Activated T-helper 9 cell treated with anti-CD3 and anti-CD28 coated beads, Interleukin-2, amount 50 U/mL, for 16 hours (primary cell): ENCODE measurements at regions not wholly inside any gene's neighbourhood (a gene's known extent, or its start where the extent isn't known, plus 50 kb on each side); places are given as distances from the start of the nearest gene placed in this dataset.

Experiments
- DNase-seq: peaks from one replicate; pipeline ENCODE4 v3.0.0-alpha.2; 2020; ENCODE audit warnings: low read depth

DNA sequence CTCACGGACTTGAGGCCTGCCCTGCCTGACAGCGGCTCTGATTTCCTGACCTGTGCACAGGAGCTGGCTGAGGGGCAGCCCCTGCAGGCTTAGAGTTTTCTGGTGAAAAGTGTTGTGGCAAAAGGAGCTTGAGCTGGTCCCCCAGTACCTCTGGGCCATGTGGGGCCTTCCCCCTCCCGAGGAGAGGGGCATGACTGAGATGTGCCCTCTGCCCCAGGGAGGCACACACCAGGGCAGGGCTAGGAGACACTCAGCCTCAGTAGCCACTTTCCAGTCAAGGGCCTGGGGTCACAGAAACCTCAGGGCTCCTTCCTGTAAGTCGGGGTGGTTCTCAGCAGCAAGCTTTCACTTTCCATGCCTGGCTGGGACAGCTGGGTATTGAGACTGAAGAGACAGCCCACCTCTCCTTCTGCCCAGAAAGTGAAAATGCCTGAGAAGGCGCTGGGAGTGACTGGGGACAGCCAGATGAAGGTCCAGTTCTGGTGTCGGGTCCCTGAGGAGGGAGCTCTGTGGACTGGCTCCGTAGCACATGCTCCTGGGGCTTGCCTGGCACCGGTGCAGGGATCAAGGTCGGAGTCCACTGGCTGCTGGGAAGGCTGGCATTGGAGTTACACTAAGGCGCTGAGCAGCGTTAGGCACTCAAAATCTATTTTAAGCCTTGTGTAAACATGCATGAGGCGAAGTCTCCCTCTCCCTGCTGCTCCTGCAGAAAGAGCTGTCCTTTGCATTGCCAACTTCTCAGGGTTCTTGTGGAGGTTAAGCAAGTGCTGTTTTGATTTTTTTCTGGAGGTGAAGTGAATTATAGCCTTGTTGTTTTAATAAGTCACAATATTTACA is 394.9 kb downstream of the GADD45G start:
- DNase-seq, result peak; percentile 28

DNA sequence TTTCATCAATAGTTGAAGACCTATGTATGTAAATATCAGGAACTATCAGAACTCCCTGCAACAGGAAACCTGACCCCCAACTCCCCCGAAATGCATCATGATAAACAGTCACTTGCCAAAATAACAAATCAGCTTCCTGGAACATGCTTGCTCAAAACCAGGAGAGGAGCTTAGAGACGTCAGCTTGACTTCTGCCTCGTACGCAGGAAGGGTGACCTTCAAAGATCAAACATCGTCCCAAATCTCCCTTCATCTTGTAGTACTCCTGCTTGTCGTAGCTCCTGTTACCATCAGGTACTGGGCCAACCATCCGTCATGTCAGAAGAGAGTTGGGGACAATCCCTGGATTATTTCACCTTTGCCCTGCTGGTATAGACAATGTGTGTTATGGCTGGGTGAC is 396.1 kb downstream of the GADD45G start:
- DNase-seq, result no peak

DNA sequence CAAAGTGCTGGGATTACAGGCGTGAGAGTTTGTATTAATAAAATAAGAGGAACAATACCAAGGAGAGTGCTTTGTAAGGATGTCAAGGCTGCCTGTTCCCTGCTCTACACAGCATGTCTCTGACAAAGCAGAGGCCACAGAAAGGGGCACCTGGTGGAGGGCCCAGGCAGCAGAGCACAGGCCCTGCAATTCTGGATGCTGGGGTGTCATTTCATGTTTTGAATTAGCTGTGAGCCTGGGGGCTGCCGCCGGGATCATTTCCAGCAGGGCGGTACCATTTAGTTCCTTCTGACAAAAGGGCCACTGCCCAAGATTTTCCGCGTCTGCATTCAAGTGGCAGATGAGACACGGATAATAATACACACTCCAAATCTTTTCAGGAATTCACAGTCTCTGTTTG is 396.9 kb downstream of the GADD45G start:
- DNase-seq, result no peak

DNA sequence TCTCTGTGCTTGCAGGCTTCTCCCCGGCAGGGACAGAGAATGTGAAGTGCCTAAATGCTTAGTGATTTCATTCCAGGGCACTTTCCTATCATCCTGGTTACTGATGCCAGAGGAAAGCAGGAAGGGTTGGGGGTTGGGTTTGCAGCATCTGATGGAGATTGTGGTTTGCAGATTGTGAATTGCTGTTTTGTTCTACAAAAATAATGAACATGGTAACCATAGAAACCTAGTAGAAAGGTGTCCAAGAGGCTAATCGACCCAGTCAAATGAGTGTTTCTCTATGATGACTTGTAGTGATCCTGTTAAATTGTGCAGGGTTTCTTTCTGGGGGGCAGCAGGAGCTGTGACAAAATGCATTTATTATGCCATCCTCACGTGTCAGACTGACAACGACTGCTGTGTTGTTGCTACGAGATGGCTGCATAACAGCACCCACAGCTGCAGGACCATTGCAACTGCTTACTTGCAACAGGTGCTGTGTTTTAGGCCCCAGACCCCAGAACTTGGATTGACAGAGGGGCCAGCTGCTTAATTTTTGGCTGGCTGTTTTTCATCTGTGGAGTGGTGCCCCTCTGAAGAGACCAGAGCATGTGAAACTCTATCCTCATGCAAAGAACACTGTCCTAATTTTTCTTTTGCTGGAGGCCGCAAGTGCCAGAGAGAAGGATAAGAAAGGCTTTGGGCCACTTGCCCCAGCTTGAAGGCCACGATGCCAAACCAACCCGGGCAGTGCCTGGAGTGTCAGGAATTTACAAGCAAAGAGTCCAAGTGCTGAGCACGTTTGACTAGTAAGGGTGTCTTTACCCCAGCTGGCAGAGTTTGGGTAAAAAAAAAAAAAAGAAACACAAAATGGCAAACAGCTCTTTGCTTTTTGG is 397.8 kb downstream of the GADD45G start:
- no peak for DNase-seq

DNA sequence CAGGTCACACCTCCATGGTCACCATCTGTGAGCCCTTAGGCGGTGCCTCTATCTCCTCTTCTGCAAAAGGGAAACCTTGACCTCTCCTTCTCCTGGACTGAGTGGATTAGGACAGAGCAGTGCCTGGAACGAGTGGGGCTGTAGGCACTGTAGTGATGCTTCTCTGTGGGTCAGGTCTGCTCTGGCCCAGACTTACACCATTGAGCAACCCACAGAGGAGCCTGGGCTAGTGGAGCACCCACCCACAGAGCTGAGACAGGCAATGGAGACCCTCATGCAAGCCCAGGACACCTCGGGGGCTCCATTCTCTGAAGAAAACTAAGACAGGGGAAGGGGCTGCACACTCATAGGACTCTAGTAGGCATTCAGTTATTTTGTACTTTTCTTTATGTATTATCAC is 400.6 kb downstream of the GADD45G start:
- DNase-seq, result no peak

DNA sequence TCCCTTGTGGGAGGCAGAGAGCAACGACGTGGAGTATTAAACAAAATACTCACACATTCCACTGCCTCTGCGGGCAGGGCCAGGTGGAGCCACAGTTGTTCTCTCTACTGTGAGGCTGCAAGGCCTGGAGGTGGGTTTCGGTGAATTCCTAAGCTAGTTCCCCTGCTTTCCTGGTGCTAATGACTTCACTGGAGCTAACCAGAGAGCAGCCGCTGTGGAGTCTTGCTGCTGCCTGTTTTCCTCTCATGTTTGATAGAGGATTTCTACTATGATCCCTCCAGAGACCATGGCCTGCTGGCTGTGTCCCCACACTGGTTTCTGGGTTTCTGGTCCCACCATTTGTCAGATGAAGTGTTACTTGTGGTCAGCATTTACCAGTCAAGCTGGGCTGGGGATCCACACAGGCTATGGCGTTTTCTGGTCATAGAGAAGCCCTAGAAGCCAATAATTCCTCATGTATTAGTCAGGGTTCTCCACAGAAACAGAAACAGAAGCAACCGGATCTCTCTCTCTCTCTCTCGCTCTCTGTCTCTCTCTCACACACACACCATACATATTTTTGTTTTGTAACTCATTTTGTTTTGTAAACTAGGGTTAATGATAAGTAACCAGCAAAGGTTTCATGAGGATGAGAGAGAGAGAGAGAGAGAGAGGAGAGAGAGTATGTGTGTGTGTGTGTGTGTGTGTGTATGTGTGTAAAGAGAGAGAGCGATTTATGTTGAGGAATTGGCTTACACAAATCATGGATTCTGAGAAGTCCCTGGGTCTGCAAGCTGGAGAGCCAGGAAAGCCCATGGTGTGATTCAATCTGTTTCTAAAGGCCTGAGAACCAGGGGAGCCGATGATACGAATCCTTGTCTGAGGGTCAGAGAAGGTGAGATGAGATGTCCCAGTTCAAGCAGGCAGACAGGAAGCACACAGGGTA is 403.0 kb downstream of the GADD45G start:
- no peak for DNase-seq

DNA sequence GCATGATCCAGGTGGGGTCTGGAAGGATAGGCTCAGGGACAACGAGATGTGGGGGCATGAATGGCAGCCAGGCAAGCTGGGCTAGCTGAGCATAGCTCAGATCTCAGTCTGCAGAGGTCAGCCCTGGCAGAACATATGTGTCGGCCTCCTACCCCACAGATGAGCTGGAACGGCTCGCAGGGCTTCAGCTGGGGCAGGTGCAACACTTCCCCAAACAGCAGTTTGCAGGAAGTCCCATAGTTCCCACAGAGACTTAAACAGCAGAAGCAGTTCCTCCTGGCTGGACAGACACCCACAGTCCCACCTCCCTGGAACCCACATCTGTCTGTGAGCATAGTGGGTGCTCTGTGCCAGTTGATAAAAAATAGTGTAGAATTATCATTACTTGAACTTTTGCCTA is 404.6 kb downstream of the GADD45G start:
- DNase-seq, result no peak

DNA sequence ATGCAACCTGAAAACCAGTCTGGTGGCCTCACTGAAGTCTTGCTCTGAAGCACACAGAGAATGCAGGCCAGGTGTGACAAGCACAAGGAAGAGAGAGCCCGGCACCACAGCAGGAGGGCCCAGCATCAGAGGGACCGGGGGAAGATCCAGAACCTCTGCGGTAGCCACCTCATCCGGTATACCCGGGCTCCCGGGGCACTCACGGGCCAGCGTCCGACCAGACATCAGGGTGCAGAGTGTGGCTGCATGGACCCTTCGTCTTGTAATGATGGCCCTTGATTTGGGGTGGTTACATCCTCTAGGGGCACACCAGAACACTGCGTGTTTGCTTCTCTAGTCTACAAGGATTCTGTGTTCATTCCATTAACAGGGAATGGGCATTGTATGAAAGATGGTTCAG is 406.0 kb downstream of the GADD45G start:
- no peak for DNase-seq

DNA sequence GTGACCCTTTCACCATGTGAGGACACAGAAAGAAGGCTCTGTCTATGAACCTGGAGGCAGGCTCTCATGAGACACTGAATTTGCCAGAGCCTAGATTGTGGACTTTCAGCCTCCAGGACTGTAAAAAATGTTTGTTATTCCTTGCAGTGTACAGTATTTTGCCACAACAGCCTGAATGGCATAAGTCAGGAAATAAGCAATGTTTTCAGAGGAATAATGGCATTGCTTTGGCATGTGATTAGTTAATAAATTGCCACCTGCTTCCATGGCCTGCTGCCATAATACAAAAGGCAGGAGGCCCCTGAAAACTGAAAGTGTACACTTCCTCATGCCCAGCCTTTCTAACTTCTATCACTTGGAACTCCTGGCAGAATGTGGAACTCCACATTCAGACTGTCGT is 408.1 kb downstream of the GADD45G start:
- DNase-seq, result no peak

DNA sequence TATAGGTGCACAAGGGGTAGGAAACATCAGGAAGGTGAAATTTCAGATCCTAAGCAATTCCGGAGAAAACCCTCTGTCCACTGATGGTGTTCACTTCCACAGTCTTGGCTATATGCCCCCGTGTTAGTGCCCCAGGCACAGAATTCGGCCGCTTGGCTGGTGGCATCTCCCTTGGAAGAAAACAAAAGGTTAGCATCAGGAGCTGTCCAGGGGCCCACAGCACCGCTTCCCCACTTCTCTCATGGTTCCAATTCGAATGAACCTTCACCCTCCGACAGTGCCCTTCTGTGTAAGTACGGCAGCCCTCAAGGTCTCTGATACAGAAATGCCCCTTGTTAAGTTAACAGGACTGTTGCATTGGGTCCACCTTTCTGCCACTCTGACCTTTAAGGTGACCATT is 409.0 kb downstream of the GADD45G start:
- no peak for DNase-seq

DNA sequence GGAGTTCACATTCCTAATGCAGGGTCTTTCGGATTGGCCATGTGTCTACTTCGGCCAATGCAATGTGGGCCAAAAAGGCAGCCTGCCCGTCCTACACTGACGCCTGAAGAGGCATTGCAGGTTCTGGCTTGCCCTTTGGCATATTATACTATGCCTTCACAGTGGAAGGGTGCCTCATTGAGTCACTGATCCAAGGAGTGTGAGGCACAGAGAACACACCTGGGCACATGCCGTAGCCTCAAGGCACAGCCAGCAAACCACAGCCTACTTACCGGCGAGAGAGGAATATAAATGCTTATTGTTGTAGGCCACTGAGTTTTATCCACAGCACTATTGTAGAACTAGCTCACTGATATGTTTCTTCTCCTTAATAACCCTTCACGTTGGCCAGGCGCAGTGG is 409.6 kb downstream of the GADD45G start:
- no peak for DNase-seq

DNA sequence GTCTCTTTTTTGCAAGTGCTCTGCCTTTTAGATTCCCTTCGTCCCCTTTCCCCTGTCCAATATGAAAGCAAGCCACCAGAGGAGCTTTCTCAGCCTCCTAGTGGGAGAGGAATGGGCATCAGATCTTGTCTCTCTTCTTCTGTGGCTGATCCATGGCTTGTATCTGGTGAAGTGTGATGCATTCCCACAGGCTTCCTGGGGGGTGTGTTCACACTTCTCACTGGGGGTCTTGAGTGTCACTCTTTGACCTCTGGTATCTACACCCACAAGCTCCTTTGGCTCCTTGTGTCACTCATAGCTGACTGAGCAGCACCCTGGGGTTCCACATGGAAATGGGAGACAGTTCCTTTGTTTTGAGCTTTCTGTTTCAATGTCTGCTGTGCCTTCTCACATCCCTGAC is 411.5 kb downstream of the GADD45G start:
- no peak for DNase-seq

DNA sequence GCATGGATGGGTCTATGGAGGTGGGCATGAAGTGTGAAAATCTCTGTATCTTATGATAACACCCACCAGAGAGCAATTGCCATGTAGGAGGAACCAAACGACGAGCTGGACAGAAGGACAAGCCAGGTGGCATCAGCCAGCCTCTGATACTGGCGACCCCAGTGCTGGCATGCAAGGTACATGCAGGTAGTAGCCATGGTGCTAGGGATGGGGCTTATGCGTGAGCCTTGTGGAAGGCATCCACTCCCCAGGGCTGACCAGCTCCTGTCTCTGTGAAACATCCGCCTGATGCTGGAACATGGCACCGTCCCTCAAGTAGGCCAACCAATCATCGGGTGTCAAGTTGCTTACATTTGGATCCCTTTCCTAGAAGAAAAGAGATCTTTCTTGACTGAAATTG is 412.9 kb downstream of the GADD45G start:
- DNase-seq, result no peak

DNA sequence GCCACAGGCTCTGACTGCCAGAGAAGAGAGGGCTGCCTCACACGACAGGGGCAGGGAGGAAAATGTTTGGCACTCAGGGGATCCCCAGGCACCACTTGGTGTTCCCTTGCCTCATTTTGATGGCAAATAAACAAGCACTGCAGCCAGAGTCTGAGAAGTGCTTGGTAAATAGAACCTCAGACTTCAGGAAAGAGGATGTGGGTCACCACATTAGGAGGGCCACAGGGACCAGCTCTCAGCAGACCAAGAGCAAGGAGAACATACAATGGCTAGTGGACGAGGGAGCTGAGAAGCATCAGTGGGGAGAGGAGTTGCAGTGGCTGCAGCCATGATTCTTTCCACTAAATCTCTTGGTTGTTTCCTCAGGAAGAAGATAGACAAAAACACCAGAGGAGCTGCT is 413.9 kb downstream of the GADD45G start:
- DNase-seq, result no peak

DNA sequence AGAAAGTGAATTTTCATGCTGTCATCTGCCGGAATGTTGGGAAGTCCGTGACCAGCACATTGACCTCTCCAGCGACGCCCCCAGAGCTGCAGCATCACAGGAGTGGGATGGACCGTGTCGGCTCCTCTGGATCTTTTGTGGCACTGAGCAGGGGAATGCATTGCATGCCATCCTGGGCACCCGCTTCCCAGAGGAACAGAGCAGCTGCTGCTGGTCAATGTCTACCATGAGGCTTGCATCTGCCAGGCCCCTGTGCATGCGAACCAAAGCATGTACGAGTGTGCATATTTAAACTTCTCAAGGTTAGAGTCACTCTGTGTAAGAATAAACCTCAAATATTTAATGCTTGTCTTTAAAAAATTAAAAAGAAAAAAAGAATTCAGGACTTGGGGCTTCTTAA is 414.8 kb downstream of the GADD45G start:
- no peak for DNase-seq

DNA sequence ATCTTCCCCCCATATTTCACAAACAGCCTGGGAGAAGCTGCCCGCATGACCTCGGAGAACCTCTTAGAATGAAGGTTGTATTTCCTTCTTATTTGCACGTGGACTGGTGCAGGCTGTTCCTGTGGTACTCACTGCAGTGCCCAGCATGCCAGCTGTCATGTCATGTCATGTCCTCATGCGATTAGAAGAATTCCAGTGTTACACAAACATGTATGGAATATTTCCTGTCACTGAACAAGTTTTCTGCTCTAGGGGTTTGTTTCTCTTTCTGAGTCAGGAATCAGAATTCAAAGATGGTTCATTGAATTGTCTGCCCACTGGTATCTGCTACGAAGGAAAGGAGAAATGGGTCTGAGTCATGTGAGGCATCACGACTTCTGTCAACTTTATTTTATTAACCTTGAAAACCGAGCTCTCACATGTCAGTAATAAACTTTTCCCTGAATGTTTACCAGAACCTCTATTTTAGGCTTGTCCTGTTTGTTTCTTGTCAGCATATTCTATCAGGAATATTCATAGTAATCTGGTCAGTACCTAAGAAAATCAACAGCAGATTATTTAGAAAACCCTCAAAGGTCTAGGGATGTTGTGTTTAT is 415.6 kb downstream of the GADD45G start:
- no peak for DNase-seq

DNA sequence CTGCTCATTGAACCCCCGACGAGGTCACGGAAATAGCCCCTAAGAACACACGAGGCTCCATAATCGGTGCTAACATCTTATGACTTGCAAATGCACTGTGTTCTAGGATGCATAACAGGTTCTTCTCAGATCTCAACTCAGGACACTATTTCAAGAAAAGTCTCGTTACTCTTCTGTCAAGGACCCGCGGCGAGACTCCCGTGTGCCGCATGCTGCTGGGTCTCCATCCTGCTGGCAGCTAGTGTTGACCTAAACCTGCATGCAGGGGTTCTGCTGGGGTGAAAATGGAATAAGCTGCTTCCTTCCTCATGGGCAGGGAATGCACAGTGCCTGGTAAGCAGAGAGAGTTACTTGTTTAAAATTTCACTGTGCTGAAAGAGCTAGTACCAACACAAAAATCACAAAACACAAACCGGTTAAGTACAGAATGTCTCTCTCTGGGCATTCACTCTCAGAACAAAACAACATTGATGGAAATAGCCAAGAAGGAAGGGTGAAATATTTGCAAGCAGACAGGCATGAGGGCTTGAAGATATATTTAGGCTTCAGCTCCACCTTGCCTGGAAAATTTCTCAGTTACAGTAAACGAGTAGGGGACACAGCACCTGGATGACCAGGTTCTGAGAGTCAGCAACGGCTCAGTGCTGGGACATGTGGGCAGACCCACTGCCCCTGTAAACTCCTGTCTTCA is 416.5 kb downstream of the GADD45G start:
- DNase-seq, result no peak

DNA sequence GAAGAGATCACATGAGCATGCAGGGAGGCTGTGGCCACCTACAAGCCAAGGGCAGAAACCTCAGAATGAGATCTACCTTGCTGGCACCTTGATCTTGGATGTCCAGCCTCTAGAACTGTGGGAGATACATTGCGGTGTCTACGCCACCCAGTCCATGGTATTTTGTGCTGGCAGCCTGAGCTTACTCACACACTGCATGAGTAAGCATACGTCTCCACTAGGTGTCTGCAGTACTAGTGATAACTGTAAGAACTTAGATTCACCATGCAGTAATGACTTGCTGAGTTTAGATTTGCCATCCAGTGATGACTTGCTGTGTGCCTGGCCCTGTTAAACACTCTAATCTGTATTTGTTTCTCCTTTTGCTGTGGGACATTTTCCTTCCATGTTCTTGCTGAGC is 417.7 kb downstream of the GADD45G start:
- no peak for DNase-seq

DNA sequence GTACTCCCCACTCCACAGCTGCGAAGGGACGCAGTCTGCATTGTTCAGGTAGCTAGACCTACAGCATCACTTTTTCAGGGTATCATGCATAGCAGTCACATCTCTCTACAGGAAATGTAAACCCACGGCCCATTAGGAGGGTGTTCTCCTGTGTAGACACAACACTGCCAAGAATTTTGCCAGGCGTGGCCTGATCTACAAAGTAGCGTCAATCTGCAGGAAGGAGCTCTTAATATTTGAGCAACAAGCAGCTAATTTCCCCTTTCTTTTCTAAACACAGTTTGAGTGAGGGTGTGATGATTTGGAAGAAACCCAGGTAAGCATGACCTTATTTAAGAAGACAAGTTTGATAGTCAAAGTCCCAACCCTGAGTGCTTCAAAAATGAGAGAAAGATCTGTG is 419.0 kb downstream of the GADD45G start:
- no peak for DNase-seq

DNA sequence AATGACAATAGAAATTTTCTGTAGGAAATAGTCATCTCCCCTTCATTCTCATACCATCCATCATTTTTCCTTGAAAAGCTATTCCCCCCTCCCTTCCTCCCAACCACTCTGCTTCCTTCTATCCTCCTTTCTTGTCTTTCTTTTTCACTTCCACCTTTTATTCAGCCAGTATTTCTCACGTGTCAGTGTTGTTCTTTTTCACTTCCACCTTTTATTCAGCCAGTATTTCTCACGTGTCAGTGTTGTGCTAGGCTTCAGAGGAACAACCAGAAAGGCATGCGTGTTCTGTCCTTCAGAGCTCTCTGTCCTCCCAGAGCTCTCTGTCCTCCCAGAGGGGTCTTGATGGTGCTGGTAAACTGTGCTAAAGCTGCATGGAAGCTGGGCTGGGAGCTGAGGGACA is 419.6 kb downstream of the GADD45G start:
- no peak for DNase-seq

DNA sequence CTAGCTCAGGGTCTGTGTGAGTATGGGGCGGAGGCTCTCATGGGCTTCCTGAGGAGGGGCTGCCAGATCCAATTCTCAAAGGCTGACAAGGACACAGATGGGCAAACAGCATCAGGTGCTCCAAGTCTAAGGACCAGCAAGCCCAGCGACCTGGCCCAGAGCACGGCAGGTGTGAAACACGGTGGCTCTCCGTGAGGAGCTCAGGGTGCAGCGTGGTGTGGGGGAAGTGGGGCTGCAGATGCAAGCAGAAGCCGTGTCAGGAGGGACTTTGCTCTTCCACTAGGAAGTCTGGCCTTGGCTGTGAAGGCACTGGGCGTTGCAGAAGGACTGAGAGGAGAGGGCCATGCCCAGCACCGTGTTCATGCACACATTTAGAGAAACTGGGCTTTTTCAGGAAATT is 420.0 kb downstream of the GADD45G start:
- no peak for DNase-seq
